ENCODE measurements at regions not wholly inside any gene's neighbourhood (a gene's known extent, or its start where the extent isn't known, plus 50 kb on each side); places are given as distances from the start of the nearest gene placed in this dataset.

DNA sequence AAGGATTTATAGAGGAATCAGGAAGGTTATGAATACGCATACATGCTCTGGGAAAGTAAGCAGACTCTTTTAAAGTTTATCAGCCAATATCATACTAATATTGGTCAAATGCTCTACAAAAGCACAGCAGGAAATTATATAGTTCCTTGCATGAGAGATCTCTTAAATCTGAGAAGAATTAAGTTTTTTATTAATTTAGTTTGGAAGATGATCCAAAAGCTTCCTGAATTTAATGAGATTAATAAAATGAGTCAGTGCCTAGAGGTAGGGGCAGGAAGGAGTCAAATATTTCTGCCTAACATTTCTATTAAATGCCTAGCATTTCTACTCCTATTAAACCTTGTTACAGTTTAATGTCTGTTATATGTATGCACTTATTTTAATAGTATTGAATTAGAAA is 1608.2 kb downstream of the GRIK2 start:
- TF ChIP-seq, protein P1, sequence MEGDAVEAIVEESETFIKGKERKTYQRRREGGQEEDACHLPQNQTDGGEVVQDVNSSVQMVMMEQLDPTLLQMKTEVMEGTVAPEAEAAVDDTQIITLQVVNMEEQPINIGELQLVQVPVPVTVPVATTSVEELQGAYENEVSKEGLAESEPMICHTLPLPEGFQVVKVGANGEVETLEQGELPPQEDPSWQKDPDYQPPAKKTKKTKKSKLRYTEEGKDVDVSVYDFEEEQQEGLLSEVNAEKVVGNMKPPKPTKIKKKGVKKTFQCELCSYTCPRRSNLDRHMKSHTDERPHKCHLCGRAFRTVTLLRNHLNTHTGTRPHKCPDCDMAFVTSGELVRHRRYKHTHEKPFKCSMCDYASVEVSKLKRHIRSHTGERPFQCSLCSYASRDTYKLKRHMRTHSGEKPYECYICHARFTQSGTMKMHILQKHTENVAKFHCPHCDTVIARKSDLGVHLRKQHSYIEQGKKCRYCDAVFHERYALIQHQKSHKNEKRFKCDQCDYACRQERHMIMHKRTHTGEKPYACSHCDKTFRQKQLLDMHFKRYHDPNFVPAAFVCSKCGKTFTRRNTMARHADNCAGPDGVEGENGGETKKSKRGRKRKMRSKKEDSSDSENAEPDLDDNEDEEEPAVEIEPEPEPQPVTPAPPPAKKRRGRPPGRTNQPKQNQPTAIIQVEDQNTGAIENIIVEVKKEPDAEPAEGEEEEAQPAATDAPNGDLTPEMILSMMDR (IDR thresholded peaks at IDR 0.05; ENCODE audit: control insufficient read depth, extremely low read depth, insufficient read depth), result no peak
- no peak for DNase-seq (ENCODE audit: low read depth)

DNA sequence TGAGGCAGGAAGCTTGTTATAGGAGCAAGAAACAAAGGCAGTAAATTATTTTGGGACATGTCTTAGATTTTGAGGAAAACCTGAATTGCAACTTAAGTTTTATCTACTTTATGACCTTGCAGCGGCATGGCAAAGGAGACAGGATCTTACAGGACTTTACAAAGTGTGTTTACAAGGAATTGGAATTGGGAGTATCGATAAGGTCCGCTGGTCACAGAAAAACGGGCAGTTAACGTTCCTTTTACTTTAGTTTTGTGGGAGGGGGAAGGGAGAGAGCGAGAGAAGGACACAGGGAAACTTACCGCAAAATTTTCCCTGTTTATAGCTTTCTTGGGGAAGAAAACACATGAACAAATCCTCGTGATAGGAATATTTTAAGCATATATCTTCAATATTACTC is 1607.2 kb downstream of the GRIK2 start:
- TF ChIP-seq, protein P1 (IDR thresholded peaks at IDR 0.05; ENCODE audit: control insufficient read depth, extremely low read depth, insufficient read depth), result no peak
- no peak overlapping the region for H3K4me3 ChIP-seq (ENCODE audit: low read depth, low read length)
- DNase-seq (ENCODE audit: low read depth), result no peak

More for the DNA sequence above, 1608.2 kb downstream of the GRIK2 start:
- H3K4me3 ChIP-seq (ENCODE audit: low read depth, low read length), result no peak overlapping the region

DNA sequence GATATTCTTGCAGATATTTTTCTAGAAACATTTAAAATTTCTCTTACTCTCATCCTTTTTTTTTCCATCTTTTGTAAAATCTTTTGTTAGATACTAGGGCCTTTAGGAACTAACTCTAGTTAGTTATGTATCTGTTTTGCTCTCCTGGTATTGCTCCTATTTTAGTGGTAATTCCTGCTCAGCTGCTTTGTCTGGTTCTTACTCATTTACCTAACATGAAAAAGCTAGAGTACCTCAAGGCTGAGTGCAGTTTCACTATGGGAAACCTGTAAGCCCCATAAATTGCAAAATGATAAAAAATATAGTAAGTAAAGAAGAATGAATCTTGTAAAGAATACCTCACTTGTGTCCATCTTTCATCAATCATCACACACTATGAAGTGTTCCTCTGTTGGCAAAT is 1602.0 kb downstream of the GRIK2 start:
- H3K4me3 ChIP-seq (ENCODE audit: low read depth, low read length), result no peak overlapping the region
- no peak for DNase-seq (ENCODE audit: low read depth)
- TF ChIP-seq, protein P1 (IDR thresholded peaks at IDR 0.05; ENCODE audit: control insufficient read depth, extremely low read depth, insufficient read depth), result no peak

GRCh38 chr6:102994866-102995265 is 1601.4 kb downstream of the GRIK2 start:
- TF ChIP-seq, protein P1 (IDR thresholded peaks at IDR 0.05; ENCODE audit: control insufficient read depth, extremely low read depth, insufficient read depth), result no peak
- no peak for DNase-seq (ENCODE audit: low read depth)

GRCh38 chr6:102986086-102986485 is 1592.6 kb downstream of the GRIK2 start:
- TF ChIP-seq, protein P1 (IDR thresholded peaks at IDR 0.05; ENCODE audit: control insufficient read depth, extremely low read depth, insufficient read depth), result no peak
- DNase-seq (ENCODE audit: low read depth), result no peak
- H3K4me3 ChIP-seq (ENCODE audit: low read depth, low read length), result no peak overlapping the region

More at GRCh38 chr6:102994866-102995265, 1601.4 kb downstream of the GRIK2 start:
- no peak overlapping the region for H3K4me3 ChIP-seq (ENCODE audit: low read depth, low read length)

DNA sequence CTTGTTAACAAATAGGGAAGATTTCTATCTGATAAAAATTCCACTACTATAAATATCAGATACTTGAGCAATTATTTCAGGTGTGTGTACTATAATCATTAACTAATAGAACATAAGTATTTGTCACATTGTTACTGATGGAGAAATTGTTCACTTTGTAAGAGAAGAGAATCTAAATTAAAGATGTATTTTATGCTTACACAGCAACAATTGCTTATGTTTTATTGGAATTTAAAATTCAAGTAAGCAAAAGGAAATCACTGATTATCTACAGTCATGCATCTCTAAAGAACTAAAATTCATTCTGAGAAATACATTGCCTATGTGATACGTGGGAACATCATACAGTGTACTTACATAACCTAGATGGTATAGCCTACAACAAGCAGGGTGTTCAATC is 1590.8 kb downstream of the GRIK2 start:
- H3K4me3 ChIP-seq (ENCODE audit: low read depth, low read length), result no peak overlapping the region
- no peak for DNase-seq (ENCODE audit: low read depth)
- TF ChIP-seq, protein P1 (IDR thresholded peaks at IDR 0.05; ENCODE audit: control insufficient read depth, extremely low read depth, insufficient read depth), result no peak

- TF ChIP-seq, protein P1 (IDR thresholded peaks at IDR 0.05; ENCODE audit: control insufficient read depth, extremely low read depth, insufficient read depth), result no peak
- no peak overlapping the region for H3K4me3 ChIP-seq (ENCODE audit: low read depth, low read length)
- no peak for DNase-seq (ENCODE audit: low read depth)
Observed at GRCh38 chr6:102981490-102982015, 1588.0 kb downstream of the GRIK2 start.

Data from LNCaP clone FGC (cell line).